ENCODE measurements at regions not wholly inside any gene's neighbourhood (a gene's known extent, or its start where the extent isn't known, plus 50 kb on each side); places are given as distances from the start of the nearest gene placed in this dataset.

DNA sequence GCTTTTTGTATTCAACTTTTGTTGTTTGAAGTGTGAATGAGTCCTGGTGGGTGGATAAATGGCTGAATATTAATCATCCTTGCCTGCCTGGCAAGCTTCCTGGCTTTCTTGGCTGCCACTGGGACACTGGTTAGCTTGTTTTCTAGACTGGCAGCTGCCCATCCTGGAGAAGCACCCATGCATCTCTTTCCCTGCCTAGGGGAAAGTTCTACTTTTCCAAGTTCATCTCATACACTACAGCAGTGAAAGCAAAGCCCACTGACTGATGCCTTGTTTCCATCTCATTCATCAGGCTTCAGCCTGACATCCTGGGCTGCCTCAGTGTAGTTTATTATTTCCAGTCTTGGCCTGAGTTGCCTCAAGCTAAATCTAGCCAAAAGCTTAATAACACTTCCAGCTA, 244.8 kb downstream of the PCDH20 start:
- Histone ChIP-seq H3K9me3 (peaks cover 0 to 2% of the 10 kb centered on the region in 2 donors), H3K4me1 (no peaks in the 10 kb centered on the region), H3K4me3 (no peak overlapping the region), H3K27me3 (no peaks in the 10 kb centered on the region), H3K27ac (no peak overlapping the region), H3K36me3 (no peaks in the 10 kb centered on the region)
- ATAC-seq (no peak), DNase-seq (no peak)
- intact Hi-C loops (cut with DNase I): no loop called here
- TF ChIP-seq, protein P1, sequence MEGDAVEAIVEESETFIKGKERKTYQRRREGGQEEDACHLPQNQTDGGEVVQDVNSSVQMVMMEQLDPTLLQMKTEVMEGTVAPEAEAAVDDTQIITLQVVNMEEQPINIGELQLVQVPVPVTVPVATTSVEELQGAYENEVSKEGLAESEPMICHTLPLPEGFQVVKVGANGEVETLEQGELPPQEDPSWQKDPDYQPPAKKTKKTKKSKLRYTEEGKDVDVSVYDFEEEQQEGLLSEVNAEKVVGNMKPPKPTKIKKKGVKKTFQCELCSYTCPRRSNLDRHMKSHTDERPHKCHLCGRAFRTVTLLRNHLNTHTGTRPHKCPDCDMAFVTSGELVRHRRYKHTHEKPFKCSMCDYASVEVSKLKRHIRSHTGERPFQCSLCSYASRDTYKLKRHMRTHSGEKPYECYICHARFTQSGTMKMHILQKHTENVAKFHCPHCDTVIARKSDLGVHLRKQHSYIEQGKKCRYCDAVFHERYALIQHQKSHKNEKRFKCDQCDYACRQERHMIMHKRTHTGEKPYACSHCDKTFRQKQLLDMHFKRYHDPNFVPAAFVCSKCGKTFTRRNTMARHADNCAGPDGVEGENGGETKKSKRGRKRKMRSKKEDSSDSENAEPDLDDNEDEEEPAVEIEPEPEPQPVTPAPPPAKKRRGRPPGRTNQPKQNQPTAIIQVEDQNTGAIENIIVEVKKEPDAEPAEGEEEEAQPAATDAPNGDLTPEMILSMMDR (IDR thresholded peaks at IDR 0.05): no peak

DNA sequence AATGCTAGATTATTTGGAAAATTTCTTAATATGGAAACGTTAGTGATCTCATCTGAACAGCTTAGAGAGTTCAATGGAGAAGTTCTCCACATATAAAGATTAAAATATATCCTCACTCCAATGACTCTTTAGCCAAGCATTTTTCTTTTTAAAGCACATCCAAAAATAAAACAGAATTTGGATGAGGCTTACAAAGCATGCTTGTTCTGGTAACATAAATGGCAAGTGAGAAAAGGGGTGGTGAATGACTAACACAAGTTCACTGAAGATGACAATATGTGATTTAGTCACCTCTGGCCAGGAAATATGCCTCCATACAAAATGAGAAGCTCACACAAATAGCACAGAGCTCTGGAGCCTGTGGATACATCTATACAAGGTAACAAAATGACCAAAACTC, 253.0 kb downstream of the PCDH20 start:
- intact Hi-C loops (cut with DNase I): no loop called here
- Histone ChIP-seq H3K4me1 (no peaks in the 10 kb centered on the region), H3K27me3 (no peaks in the 10 kb centered on the region), H3K36me3 (no peaks in the 10 kb centered on the region), H3K9me3 (no peaks in the 10 kb centered on the region), H3K4me3 (no peak overlapping the region), H3K27ac (no peak overlapping the region)
- DNase-seq: no peak
- TF ChIP-seq, protein P1 (IDR thresholded peaks at IDR 0.05): no peak
- peak; percentile 23 for ATAC-seq

DNA sequence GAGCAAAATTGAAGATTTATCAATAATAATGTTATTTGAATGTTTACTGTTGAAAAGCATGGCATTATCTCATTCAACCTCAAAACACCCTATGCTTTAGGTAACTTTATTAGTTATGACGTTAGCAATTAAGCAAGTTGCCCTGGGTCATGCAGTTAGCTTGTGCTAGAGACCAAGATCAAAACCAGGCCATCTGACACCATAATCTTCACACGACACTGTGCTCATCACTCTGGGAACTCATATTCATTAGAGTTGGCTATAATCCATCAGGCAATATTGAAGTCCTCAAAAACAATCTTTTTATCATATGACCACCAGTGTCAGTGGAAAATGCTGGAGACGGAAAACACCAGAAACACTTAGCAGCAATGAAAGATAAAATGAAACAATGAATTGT, 253.5 kb downstream of the PCDH20 start:
- Histone ChIP-seq H3K4me3 (no peak overlapping the region), H3K4me1 (no peaks in the 10 kb centered on the region), H3K9me3 (no peaks in the 10 kb centered on the region), H3K36me3 (no peaks in the 10 kb centered on the region), H3K27me3 (no peaks in the 10 kb centered on the region), H3K27ac (no peak overlapping the region)
- intact Hi-C loops (cut with DNase I): no loop called here
- TF ChIP-seq, protein P1 (IDR thresholded peaks at IDR 0.05): no peak
- ATAC-seq: no peak
- DNase-seq: no peak

DNA sequence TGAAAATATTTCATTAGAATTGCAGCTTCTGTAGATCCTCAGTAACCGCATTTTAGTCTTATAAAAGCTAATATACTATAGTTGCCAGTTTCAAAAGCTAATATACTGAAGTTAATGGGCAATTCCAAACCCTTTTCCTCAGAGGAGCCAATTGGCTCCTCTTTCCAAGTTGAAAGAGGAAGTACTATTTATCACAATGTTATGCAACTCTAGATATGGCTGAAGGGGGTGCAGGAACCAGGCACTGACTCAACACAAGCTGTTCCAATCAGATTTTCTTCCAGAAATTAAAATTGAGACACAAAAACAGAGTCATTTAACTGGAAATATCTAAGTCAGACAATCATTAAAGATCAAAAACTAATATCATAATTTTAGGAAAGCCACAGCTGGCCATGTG, 258.9 kb downstream of the PCDH20 start:
- Histone ChIP-seq H3K27ac (no peak overlapping the region), H3K4me3 (no peak overlapping the region), H3K9me3 (no peaks in the 10 kb centered on the region), H3K36me3 (no peaks in the 10 kb centered on the region), H3K4me1 (no peaks in the 10 kb centered on the region), H3K27me3 (no peaks in the 10 kb centered on the region)
- DNase-seq (no peak), ATAC-seq (no peak)
- intact Hi-C loops (cut with DNase I): no loop called here
- TF ChIP-seq, protein P1 (IDR thresholded peaks at IDR 0.05): no peak

DNA sequence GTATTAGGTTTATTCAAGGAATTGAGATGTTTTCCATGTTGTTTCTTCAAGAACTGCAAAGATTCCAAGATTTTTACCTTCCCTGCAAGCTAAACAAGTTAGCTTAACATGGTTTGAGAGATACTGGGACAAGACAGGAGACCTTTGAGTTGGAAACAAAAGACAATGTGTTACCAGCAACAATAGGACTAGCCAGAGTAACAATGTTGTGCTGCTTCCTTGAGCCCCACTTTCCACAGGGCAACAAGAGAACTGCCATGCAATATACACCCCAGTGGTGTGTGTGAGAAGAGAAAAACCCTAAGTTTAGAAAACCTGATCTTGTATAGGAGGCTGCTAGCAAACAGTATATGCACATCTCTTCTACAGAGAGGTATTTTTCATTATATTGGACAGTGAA, 264.6 kb downstream of the PCDH20 start:
- H3K4me1 ChIP-seq: no peaks in the 10 kb centered on the region
- ATAC-seq (no peak), DNase-seq (no peak)
- no peak overlapping the region for H3K27ac ChIP-seq
- H3K9me3 ChIP-seq: peaks cover 0 to 1% of the 10 kb centered on the region in 2 donors
- TF ChIP-seq, protein P1 (IDR thresholded peaks at IDR 0.05): no peak
- H3K4me3 ChIP-seq: no peak overlapping the region
- H3K27me3 ChIP-seq: no peaks in the 10 kb centered on the region
- intact Hi-C loops (cut with DNase I): no loop called here
- no peaks in the 10 kb centered on the region for H3K36me3 ChIP-seq

Data from left lung (tissue), 4 donors.